CD4-positive, alpha-beta T cell (primary cell): ENCODE measurements at regions not wholly inside any gene's neighbourhood (a gene's known extent, or its start where the extent isn't known, plus 50 kb on each side); places are given as distances from the start of the nearest gene placed in this dataset.

ENCODE experiments used
- ATAC-seq: fragments of 200-7000 bp; cut with Tn5 transposase; one replicate; pipeline ENCODE4 v1.10.0; 2022; ENCODE audit warnings: mild to moderate bottlenecking; ENCODE audit not compliant: poor library complexity
- CTCF ChIA-PET: fragments of 350-600 bp; sonication (Branson Sonifier 250); formaldehyde crosslinking; loops from one replicate; lab custom pipeline; 2021; ENCODE audit warnings: antibody characterized with exemption, inconsistent platforms; lab: Charles Lee
- POLR2A ChIA-PET: fragments of 350-600 bp; sonication (Branson Sonifier 250); formaldehyde crosslinking; loops from one replicate; lab custom pipeline; 2021; ENCODE audit warnings: antibody characterized with exemption, inconsistent platforms; lab: Charles Lee
- DNase-seq, 14 experiments: peaks; one replicate each; pipeline ENCODE4 v3.0.0-alpha.2; 2013 to 2020; ENCODE audit warnings: mixed read lengths in 2 of 14
- H3K27ac ChIP-seq, 2 donors: one replicate each; pipeline versions ENCODE4 v1.5.1 to v1.7.0; 2013; ENCODE audit warnings: low read length in 2 of 2, low read depth in 1 of 2, mild to moderate bottlenecking in 1 of 2
- H3K27me3 ChIP-seq, 2 experiments: 1 replicate in 1 of 2; 2 replicates in 1 of 2; pipeline versions ENCODE4 v1.6.1 to v1.7.0; 2013; ENCODE audit warnings: low read length in 2 of 2, control low read depth in 1 of 2, mild to moderate bottlenecking in 1 of 2, moderate library complexity in 1 of 2; ENCODE audit not compliant: insufficient read depth in 2 of 2, control insufficient read depth in 1 of 2
- H3K36me3 ChIP-seq: one replicate; pipeline ENCODE4 v1.6.1; 2013; ENCODE audit warnings: low read length, control low read depth; ENCODE audit not compliant: insufficient read depth
- H3K4me1 ChIP-seq: one replicate; pipeline ENCODE4 v1.6.1; 2013; ENCODE audit warnings: low read length, control low read depth; ENCODE audit not compliant: insufficient read depth
- H3K4me3 ChIP-seq: one replicate; pipeline ENCODE4 v1.5.1; 2013; ENCODE audit warnings: mild to moderate bottlenecking, low read length, moderate library complexity
- H3K9me3 ChIP-seq, 2 experiments: 1 replicate in 1 of 2; 2 replicates in 1 of 2; pipeline versions ENCODE4 v1.6.1 to v1.7.0; 2013; ENCODE audit warnings: low read length in 2 of 2, mild to moderate bottlenecking in 2 of 2, control low read depth in 1 of 2, moderate library complexity in 1 of 2; ENCODE audit not compliant: control insufficient read depth in 1 of 2, insufficient read depth in 1 of 2
- H3K27ac Mint-ChIP-seq: one replicate; pipeline ENCODE4 v1.8.0; 2020; ENCODE audit warnings: mixed read lengths
- H3K27me3 Mint-ChIP-seq: one replicate; pipeline ENCODE4 v1.8.0; 2021; ENCODE audit warnings: mixed read lengths
- H3K36me3 Mint-ChIP-seq: one replicate; pipeline ENCODE4 v1.8.0; 2021; ENCODE audit warnings: low read depth, mixed read lengths
- H3K4me1 Mint-ChIP-seq: one replicate; pipeline ENCODE4 v1.8.0; 2021; ENCODE audit warnings: low read depth, mixed read lengths
- H3K4me3 Mint-ChIP-seq: one replicate; pipeline ENCODE4 v1.8.0; 2020; ENCODE audit warnings: mild to moderate bottlenecking, mixed read lengths
- H3K9me3 Mint-ChIP-seq: one replicate; pipeline ENCODE4 v1.8.0; 2020; ENCODE audit warnings: mixed read lengths
- CTCF ChIP-seq: fragments of 200-600 bp; IDR thresholded peaks from one replicate; pipeline ENCODE4 v1.8.0; 2022; ENCODE audit warnings: antibody characterized with exemption, mild to moderate bottlenecking
- intact Hi-C, 2 experiments: fragments of 100-400 bp; cut with DNase I in 1 of 2; cut with micrococcal nuclease in 1 of 2; formaldehyde crosslinking; loops; one replicate each; pipeline versions ENCODE4 v1.15.1 to v1.9.0; 2023 to 2025; cut with DNase I, micrococcal nuclease

- ChIA-PET POLR2A (no interaction called here), CTCF (no interaction called here)
- ATAC-seq (no peak), DNase-seq (no peak)
- Mint-ChIP-seq H3K36me3 (no peaks in the 10 kb centered on the region), H3K9me3 (peaks cover 8% of the 10 kb centered on the region), H3K4me1 (no peaks in the 10 kb centered on the region), H3K27ac (no peak overlapping the region), H3K27me3 (no peaks in the 10 kb centered on the region), H3K4me3 (no peak overlapping the region)
- Histone ChIP-seq H3K27me3 (no peaks in the 10 kb centered on the region), H3K4me3 (no peak overlapping the region), H3K9me3 (no peaks in the 10 kb centered on the region), H3K27ac (no peak overlapping the region), H3K36me3 (no peaks in the 10 kb centered on the region), H3K4me1 (no peaks in the 10 kb centered on the region)
- intact Hi-C loops = no loop called here
- TF ChIP-seq CTCF = no peak
Observed at GRCh38 chr5:165277661-165278060, 1772.2 kb downstream of the MAT2B start.

GRCh38 chr5:165282491-165282890 is 1777.1 kb downstream of the MAT2B start:
- Histone ChIP-seq H3K27ac (no peak overlapping the region), H3K36me3 (no peaks in the 10 kb centered on the region), H3K4me1 (no peaks in the 10 kb centered on the region), H3K9me3 (peaks cover 0 to 6% of the 10 kb centered on the region in 2 experiments), H3K4me3 (no peak overlapping the region), H3K27me3 (no peaks in the 10 kb centered on the region)
- Mint-ChIP-seq H3K36me3 (no peaks in the 10 kb centered on the region), H3K4me1 (no peaks in the 10 kb centered on the region), H3K4me3 (no peak overlapping the region), H3K9me3 (no peaks in the 10 kb centered on the region), H3K27ac (no peak overlapping the region), H3K27me3 (no peaks in the 10 kb centered on the region)
- intact Hi-C loops = no loop called here
- DNase-seq (no peak), ATAC-seq (no peak)
- POLR2A ChIA-PET = no interaction called here
- TF ChIP-seq CTCF = no peak
- CTCF ChIA-PET = no interaction called here

- no peak overlapping the region for H3K4me3 Mint-ChIP-seq
- ATAC-seq (no peak), DNase-seq (no peak)
- POLR2A ChIA-PET = no interaction called here
- Histone ChIP-seq H3K36me3 (no peaks in the 10 kb centered on the region), H3K9me3 (peaks cover 0 to 6% of the 10 kb centered on the region in 2 experiments), H3K4me3 (no peak overlapping the region), H3K27ac (no peak overlapping the region), H3K27me3 (no peaks in the 10 kb centered on the region), H3K4me1 (no peaks in the 10 kb centered on the region)
- CTCF ChIA-PET = no interaction called here
- no peaks in the 10 kb centered on the region for H3K36me3 Mint-ChIP-seq
- no peaks in the 10 kb centered on the region for H3K4me1 Mint-ChIP-seq
- peaks cover 6% of the 10 kb centered on the region for H3K9me3 Mint-ChIP-seq
- no peak for TF ChIP-seq CTCF
- no peak overlapping the region for H3K27ac Mint-ChIP-seq
- H3K27me3 Mint-ChIP-seq = no peaks in the 10 kb centered on the region
- intact Hi-C loops = no loop called here
Observed at GRCh38 chr5:165286692-165287091, 1781.3 kb downstream of the MAT2B start.
